HG02938 (cell line): ENCODE measurements at regions not wholly inside any gene's neighbourhood (a gene's known extent, or its start where the extent isn't known, plus 50 kb on each side); places are given as distances from the start of the nearest gene placed in this dataset.
"Not testable (repeated sequence)": the region's sequence is repeated elsewhere in the genome, so short reads cannot be mapped to it uniquely, and the experiment has no call there.

Experiments used
- ATAC-seq: cut with Tn5 transposase; IDR thresholded peaks from one replicate; pipeline ENCODE4 v1.9.1; 2021; ENCODE audit warnings: mild to moderate bottlenecking, moderate library complexity; ENCODE audit not compliant: unreplicated experiment

DNA sequence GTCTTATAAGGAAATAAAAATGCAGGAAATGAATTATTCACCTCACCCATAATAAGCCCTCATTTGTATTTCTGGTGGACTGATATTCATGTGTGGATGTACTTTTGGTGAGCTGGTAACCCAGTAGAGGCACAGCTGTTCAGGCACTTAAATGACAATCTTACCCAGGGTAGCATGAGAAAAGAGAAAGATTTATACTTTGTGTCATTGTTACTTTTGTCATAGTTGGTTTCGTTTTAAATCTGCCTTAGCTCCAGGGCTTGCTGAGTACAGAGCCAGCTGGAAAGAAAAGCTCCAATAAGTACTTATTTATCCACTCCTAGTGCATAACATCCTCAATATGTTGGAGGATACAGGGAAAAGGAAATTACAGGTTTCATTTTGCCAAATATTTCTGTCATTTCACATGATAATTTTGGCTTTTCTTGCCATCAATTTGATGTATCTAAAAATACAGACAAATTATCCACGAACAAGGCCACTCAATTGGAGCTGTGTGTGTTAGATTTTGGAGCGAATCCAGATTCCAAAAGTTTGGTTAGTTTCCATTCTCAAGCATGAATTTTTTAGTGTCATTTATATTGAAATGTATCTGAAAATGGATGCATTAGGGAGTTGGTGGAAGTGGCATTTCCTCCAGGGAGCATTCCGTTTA, 1276.1 kb upstream of the FAM98A start:
- no peak for ATAC-seq

DNA sequence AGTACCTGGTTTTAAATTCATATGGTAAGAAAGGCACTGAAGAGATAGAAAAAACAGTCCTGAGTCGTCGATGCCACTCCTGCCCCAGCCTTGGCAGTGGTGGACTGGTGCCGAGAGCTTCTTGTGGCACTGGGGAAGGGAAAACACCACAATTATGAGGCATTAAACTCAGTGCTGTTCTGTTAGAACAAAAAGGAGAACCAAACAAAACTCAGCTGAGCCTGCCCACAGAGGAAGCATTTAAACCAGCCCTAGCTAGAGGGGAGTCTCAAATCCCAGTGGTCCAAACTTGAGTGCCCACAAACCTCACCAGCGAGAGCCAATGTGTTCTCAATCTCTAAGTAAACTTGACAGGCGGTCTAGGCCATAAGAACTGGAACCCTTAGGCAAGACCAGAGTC, 1254.5 kb upstream of the FAM98A start:
- ATAC-seq: no peak

DNA sequence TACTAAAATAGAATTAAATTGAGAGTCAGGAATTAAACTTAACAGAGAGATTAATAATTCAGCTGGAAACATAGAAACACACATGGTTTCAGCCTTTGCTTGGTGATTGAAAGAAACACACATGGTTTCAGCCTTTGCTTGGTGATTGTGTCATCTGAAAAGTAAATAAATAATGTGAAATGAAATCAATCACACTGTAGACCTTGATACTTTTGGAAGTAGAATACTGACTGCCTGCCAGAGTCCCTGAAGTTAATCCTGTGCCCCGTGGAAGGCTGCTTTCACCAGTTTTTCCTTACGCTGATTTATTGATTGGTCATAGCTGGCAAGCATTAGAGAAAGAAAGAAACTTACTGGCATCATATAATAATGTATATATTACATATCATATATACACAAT, 1252.7 kb upstream of the FAM98A start:
- ATAC-seq: no peak

- ATAC-seq: no peak
Measured at GRCh38 chr2:34849827-34850226, 1250.7 kb upstream of the FAM98A start.

DNA sequence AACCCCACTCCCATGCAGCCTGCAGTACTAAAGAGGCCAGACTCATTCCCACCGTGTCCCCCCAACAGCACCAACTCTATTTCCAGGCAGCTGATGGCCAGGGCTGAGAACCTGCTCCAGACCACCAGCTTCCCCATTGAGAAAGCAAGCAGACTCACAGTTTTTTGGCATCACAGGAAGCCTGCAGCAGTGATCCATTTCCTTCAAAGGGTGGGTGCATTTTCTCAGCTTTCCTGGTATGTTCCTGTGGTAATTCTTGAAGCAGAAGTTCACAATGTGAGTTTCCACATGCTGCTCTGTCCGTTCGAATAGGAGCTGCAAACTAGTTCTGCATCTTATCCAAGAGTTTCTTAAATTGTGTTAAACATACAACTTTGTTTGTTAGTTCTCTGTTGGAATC, 1249.6 kb upstream of the FAM98A start:
- ATAC-seq: no peak

DNA sequence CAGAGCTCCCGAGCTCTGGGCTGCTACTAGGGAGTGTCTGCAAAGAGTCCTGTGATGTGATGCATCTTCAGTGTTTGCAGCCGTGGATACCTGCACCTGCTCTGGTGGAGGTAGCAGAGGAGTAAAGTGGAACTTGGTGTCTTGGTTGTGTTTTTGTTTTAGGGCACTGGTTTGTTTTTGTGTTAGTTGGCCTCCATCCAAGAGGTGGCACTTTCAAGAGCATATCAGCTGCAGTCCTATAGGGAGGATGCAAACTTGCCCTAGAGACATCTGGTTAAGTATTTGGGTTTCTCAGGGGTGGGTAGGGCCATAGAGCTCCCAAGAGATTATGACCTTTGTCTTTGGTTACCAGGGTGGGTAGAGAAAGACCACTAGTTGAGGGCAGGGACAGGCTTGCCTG, 1249.0 kb upstream of the FAM98A start:
- no peak for ATAC-seq

- ATAC-seq: no peak
Measured at GRCh38 chr2:34844629-34845028, 1245.5 kb upstream of the FAM98A start.

DNA sequence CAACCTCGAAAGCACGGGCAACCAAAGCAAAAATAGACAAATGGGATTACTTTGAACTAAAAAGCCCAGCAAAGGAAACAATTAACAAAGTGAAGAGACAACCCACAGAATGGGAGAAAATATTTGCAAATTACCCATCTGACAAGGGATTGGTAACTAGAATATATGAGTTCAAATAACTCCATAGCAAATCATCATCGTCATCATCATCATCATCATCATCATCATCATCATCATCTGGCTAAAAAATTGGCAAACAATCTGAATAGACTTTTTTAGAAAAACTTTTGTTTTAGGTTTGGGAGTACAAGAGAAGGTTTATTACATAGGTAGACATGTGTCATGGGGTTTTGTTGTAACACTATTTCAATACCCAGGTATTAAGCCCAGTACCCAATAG, 1239.3 kb upstream of the FAM98A start:
- ATAC-seq: no peak

- no peak for ATAC-seq
Measured at GRCh38 chr2:34836361-34836760, 1237.3 kb upstream of the FAM98A start.

- ATAC-seq: no peak
Measured at GRCh38 chr2:34831096-34831495, 1232.0 kb upstream of the FAM98A start.

DNA sequence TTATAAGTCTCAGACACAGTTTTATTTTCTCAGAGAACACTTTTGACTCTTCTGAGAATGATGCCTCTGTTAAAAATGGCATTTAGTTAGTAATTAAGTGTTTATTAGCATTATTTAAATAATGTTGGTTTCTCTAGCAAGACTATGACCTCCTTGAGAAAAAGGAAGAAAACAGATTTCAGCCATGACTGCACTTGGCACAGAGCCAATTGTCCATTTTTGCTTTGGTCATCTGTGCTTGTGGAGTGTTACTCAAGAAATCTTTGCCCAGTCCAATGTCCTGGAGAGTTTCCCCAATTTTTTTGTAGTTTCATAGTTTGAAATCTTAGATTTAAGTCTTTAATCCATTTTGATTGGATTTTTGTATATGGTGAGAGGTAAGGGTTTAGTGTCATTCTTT, 1229.4 kb upstream of the FAM98A start:
- ATAC-seq: no peak

DNA sequence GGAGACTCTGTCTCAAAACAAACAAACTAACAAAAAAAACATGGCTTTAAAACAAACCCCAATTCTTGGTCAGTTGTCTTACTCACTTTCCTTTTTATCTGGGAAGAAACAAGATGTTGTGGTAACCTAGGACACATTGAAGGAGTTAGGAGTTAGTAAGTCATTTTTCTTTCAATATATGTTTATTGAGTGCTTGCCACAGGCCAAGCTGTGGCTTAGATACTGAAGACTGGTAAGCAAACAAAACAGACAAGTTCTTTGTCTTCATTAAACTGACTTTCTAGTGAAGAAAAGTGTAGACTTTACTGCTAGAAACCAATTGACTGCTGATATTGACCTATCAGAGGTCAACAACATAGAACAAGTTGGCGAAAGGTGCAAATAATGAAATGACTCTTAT, 1228.3 kb upstream of the FAM98A start:
- no peak for ATAC-seq

GRCh38 chr2:34825686-34826085, 1226.6 kb upstream of the FAM98A start:
- no peak for ATAC-seq

GRCh38 chr2:34822616-34823015, 1223.5 kb upstream of the FAM98A start:
- ATAC-seq: no peak

GRCh38 chr2:34815052-34815741, 1216.1 kb upstream of the FAM98A start:
- no peak for ATAC-seq

DNA sequence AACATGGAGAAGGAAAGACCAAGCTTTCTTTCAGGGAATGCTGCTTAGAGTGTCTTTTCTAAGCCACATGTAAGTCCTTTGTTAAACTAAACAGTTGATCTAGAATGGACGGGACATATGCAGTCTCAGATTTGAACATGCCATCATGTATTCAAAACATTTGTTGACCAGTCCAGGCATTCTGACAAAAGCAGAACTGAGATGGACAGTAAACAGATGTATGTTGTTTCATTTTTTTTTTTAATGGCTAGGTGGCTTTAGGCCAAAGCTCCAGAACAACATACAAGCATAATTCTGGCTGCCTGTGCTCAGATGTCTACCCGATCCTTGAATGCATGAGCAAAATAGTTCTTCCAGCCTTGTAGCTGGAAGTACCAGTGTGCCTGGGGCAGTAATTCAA, 1211.4 kb upstream of the FAM98A start:
- ATAC-seq: no peak

DNA sequence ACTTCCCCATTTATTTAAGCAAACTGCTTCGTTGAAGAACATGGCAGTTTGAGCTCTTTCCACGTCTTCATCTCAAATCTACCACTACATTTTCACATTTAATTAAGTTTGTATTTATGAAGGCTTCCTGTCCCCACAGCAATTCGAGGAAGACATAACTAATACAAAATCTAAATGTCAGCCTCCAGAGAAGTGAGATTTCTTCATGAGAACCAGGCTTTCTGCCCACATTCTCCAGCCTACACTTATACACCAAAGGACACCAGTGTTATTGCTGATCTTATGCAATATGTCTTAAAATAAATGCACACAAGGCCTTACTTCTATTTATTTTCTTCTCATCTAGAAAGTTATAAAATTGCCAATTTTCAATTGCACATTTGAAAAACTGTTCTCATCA, 1209.3 kb upstream of the FAM98A start:
- ATAC-seq: no peak

DNA sequence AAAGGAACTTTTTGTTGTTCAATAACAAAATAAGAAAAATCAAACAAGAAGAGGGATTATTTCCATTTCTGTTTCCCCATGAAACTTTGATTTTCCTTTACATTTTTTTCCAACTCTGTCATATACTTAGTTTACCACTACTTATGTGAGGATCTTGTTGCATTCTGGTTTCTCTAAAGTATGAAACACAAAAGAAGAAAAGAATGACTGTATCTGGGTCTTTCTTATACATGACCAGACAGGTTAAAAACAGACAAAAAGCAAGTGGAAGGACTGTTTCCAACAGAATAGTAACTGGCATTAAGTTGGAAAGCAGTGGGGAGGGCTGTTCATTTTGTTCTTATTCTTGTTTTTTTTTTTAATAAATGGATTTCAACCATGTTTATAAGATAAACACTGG, 1207.8 kb upstream of the FAM98A start:
- ATAC-seq: no peak

DNA sequence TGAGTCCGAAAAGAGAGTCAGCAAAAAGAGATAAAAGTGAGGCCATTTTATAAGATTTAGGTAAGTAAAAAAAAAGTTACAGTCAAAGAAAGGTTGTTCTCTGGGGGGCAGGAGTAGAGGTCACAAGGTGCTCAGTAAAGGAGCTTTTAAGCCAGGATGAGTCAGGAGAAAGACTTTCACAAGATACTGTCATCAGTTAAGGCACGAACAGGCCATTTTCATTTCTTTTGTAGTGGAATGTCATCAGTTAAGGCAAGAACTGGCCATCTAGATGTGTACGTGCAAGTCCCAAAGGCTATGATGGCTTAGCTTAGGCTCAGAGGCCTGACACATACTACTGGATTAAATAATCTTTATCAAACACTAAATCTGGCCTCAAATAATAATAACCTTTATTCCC, 1207.3 kb upstream of the FAM98A start:
- no peak for ATAC-seq

DNA sequence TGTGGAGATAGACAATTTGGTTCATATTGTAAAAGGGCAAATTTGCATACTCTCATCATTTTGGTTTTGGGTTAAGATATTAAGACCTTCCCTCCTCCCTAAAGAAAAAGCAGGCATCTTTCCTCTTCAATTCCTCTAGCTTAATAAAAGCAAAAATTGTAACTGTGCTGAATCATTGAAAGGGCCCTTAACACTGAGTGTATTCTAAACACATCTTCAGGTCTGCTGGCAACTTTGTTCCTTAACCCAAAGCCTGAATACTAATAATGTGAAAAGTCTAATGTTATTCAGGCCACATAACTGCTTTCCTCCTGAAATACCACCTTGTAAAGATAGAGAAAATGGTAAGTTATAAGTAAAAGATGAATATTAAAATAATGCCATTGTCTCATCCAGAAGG, 1200.5 kb upstream of the FAM98A start:
- ATAC-seq: no peak

DNA sequence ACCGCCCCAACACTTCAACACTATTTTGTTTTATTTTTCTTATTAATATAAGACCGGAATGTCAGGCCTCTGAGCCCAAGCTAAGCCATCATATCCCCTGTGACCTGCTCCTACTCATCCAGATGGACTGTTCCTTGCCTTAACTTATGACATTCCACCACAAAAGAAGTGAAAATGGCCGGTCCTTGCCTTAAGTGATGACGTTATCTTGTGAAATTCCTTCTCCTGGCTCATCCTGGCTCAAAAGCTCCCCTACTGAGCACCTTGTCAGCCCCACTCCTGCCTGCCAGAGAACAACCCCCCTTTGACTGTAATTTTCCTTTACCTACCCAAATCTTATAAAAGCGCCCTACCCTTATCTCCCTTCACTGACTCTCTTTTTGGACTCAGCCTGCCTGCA, 1196.5 kb upstream of the FAM98A start:
- ATAC-seq: not testable (repeated sequence)

DNA sequence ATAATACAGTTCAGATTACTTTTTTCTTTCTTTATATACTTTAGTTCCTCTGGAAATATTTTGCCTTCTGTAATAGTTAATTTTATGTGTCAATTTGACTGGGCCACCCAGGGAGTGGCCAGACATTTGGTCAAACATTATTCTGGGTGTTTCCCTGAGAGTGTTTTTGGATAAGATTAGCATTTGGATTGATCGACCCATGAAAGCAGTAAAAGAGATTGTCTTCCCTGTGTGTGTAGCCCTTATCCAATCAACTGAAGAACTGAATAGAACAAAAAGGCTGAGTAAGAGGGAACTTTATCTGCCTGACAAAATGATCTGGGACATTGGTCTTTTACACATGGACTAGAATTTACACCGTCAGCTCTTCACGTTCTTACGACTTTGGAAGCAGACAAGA, 1190.1 kb upstream of the FAM98A start:
- ATAC-seq: no peak

GRCh38 chr2:34787341-34787740, 1188.2 kb upstream of the FAM98A start:
- no peak for ATAC-seq
